Psoas muscle (tissue), 7 donors: ENCODE measurements at regions not wholly inside any gene's neighbourhood (a gene's known extent, or its start where the extent isn't known, plus 50 kb on each side); places are given as distances from the start of the nearest gene placed in this dataset.

ENCODE experiments used
- ATAC-seq, 4 donors: fragments of 200-7000 bp; cut with Tn5 transposase; one replicate each; pipeline ENCODE4 v1.9.1; 2020; ENCODE audit warnings: moderate library complexity in 3 of 4, mild to moderate bottlenecking in 2 of 4
- DNase-seq, 2 donors: peaks; one replicate each; pipeline ENCODE4 v3.0.0-alpha.2; 2020
- H3K27ac ChIP-seq: fragments of 200-600 bp; one replicate; pipeline ENCODE4 v1.8.0; 2022
- H3K27me3 ChIP-seq, 3 donors: fragments of 200-600 bp in 1 of 3; one replicate each; pipeline versions ENCODE4 v1.6.1 to v1.8.0; 2013 to 2022; ENCODE audit warnings: low read length in 2 of 3, mild to moderate bottlenecking in 2 of 3, moderate library complexity in 1 of 3; ENCODE audit not compliant: insufficient read depth in 3 of 3
- H3K36me3 ChIP-seq, 2 donors: fragments of 200-600 bp in 1 of 2; one replicate each; pipeline versions ENCODE4 v1.6.1 to v1.8.0; 2013 to 2022; ENCODE audit warnings: low read depth in 1 of 2, mild to moderate bottlenecking in 1 of 2, moderate library complexity in 1 of 2; ENCODE audit not compliant: insufficient read depth in 1 of 2
- H3K4me1 ChIP-seq: fragments of 200-600 bp; one replicate; pipeline ENCODE4 v1.8.0; 2022
- H3K4me3 ChIP-seq: fragments of 200-600 bp; one replicate; pipeline ENCODE4 v1.8.0; 2022; ENCODE audit warnings: mild to moderate bottlenecking
- H3K9me3 ChIP-seq: fragments of 200-600 bp; one replicate; pipeline ENCODE4 v1.8.0; 2022
- CTCF ChIP-seq: fragments of 200-600 bp; IDR thresholded peaks from one replicate; pipeline ENCODE4 v1.8.0; 2022; ENCODE audit warnings: antibody characterized with exemption
- WGBS, 3 donors: extraction: QIAGEN DNeasy Blood & Tissue Kit; methylation state at CpG; one replicate each; pipeline versions ENCODE4 v1.1.6 to v1.1.7; 2013; 5-methylcytosine and 5-hydroxymethylcytosine counted together
- intact Hi-C, 2 donors: fragments of 100-400 bp; cut with DNase I; formaldehyde crosslinking; loops; one replicate each; pipeline versions ENCODE4 v1.11.0 to v1.14.2; 2022
- donor health status: healthy with polysubstance abuse.
- donor health status: DM: no; HTN: no; CAD: no; lungs with moderate emphysema.
- donor health status: Bipolar disorder and iron deficiency.
- donor health status: healthy.
- donor health status: DM: yes; HTN: yes; CAD: no.
- donor health status: DM: no; HTN: no; CAD: no.
- donor health status: DM: yes; HTN: yes; CAD: no.

GRCh38 chr4:116665716-116666115 lies 419.7 kb downstream of the TRAM1L1 start:
- no peak for TF ChIP-seq CTCF
- Histone ChIP-seq H3K4me3 (no peak overlapping the region), H3K4me1 (no peaks in the 10 kb centered on the region), H3K27me3 (no peaks in the 10 kb centered on the region), H3K9me3 (no peaks in the 10 kb centered on the region), H3K27ac (no peak overlapping the region), H3K36me3 (no peaks in the 10 kb centered on the region)
- ATAC-seq (no peak), DNase-seq (no peak)
- 71 to 79% (median 76%) methylated on average over 1 of the region's 1 CpG for WGBS, 3 donors
- intact Hi-C loops: no loop called here

DNA sequence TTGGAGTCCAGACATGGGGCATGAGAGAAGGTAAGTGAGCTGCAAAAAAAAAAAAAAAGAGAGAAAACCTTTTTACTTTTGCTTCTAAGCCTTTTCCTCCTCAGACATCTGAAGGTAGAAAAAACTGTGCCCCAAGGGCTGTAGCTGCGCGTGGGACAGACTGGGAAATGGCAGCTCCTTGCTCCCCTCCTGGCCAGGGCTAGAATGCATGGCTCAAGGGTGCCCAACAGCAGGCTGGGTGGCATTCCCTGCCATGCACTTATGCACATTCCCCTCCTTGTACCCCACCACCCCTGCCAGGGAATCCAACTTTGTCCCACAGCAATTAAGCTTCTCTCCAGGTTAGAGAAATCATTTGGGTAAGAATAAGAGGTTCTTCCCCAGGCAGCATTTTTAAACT lies 421.2 kb downstream of the TRAM1L1 start:
- DNase-seq: no peak

GRCh38 chr4:116639070-116639577 lies 446.3 kb downstream of the TRAM1L1 start:
- H3K27ac ChIP-seq: no peak overlapping the region
- intact Hi-C loops: no loop called here
- no peak for DNase-seq
- ATAC-seq: no peak
- 69 to 74% (median 70%) methylated on average over 3 of the region's 3 CpGs for WGBS, 3 donors
- H3K4me1 ChIP-seq: no peaks in the 10 kb centered on the region
- TF ChIP-seq CTCF: no peak
- H3K27me3 ChIP-seq: no peaks in the 10 kb centered on the region
- no peaks in the 10 kb centered on the region for H3K36me3 ChIP-seq
- H3K4me3 ChIP-seq: no peak overlapping the region
- no peaks in the 10 kb centered on the region for H3K9me3 ChIP-seq

More for the DNA sequence above, 421.2 kb downstream of the TRAM1L1 start:
- 86 to 95% (median 86%) methylated on average over 2 of the region's 2 CpGs for WGBS, 3 donors
- H3K4me3 ChIP-seq: no peak overlapping the region
- H3K36me3 ChIP-seq: no peaks in the 10 kb centered on the region
- TF ChIP-seq CTCF: no peak
- H3K9me3 ChIP-seq: peaks cover 9% of the 10 kb centered on the region
- H3K4me1 ChIP-seq: no peaks in the 10 kb centered on the region
- intact Hi-C loops: no loop called here
- no peak overlapping the region for H3K27ac ChIP-seq
- H3K27me3 ChIP-seq: no peaks in the 10 kb centered on the region
- no peak for ATAC-seq

DNA sequence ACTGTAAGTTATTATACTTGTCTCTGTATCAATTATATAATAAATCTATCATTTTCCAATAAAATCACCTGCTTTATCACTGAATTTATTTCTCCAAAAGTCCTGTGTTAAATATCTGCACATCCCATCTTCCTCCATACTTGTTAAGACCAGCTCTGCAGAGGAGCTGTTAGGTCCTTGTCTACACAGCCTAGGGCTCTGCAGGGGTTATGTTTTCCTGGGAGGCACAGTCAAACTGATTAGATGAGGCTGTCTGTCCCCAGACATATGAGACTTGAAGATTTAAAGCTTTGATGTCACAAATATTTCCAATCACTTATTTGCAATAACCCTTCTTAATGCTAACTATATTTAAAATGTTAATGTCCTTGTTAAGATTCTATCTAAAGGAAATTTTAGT lies 446.8 kb downstream of the TRAM1L1 start:
- Histone ChIP-seq H3K27ac (no peak overlapping the region), H3K27me3 (no peaks in the 10 kb centered on the region), H3K36me3 (no peaks in the 10 kb centered on the region), H3K4me1 (no peaks in the 10 kb centered on the region), H3K9me3 (no peaks in the 10 kb centered on the region), H3K4me3 (no peak overlapping the region)
- TF ChIP-seq CTCF: no peak
- intact Hi-C loops: no loop called here
- no peak for DNase-seq
- no peak for ATAC-seq

- ATAC-seq (no peak), DNase-seq (no peak)
- no peaks in the 10 kb centered on the region for H3K27me3 ChIP-seq
- no peak overlapping the region for H3K27ac ChIP-seq
- H3K4me1 ChIP-seq: no peaks in the 10 kb centered on the region
- intact Hi-C loops: no loop called here
- WGBS, 3 donors: 0 to 48% (median 32%) methylated on average over 1 of the region's 1 CpG
- no peak for TF ChIP-seq CTCF
- no peaks in the 10 kb centered on the region for H3K36me3 ChIP-seq
- H3K4me3 ChIP-seq: no peak overlapping the region
- H3K9me3 ChIP-seq: no peaks in the 10 kb centered on the region
These were observed 448.5 kb downstream of the TRAM1L1 start for GRCh38 chr4:116636917-116637316.
